Activated CD4-positive, CD25-positive, alpha-beta regulatory T cell (primary cell): ENCODE measurements at regions not wholly inside any gene's neighbourhood (a gene's known extent, or its start where the extent isn't known, plus 50 kb on each side); places are given as distances from the start of the nearest gene placed in this dataset.

Experiments used
- DNase-seq, 4 experiments: peaks; one replicate each; lab custom pipeline; 2025; lab: John Stamatoyannopoulos, UW

GRCh38 chr5:155416765-155417164 lies 403.2 kb downstream of the KIF4B start:
- no peak for DNase-seq

DNA sequence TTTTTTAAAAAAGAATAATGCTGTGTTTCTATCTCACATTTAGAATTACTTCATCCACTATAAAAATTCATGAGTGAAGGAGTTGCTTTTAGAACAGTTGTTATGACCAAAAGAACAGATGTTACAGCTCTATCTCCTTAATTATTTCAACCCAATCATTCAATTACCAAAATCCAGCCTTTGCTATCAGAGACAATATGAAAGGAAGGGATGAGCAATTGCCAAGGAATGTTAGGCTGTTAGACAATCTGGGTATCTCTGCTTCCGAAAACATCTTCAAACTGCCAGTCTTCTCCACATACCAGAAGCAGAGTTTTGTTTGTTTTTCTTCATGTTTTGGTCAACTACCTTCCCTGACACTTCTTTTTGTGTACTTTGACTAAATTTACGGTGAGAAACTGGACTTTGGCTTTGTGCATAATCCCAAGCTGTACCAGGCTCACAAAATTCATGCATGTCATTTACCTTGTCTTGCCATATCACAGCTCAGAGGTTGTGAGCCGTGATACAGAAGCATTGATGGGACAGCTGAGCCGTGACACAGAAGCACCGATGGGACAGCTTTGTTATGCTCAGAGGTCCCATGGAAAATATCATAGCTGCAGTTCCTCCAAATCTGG lies 405.5 kb downstream of the KIF4B start:
- no peak for DNase-seq

DNA sequence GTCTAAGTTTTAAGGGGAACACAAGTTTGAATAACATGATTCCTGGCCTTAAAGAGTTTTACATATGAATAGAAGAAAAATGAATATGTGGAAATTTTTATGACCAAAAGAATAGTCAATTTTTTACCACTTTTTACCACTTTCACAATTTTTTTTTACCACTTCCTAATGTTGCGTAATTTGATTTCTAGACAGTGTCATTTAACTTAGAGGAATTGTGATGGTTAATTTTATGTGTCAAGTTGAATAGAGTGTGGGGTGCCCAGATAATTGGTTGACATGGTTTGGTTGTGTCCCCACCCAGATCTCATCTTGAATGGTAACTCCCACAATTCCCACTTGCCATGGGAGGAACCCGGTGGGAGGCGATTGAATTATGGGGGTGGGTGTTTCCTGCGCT lies 416.6 kb downstream of the KIF4B start:
- no peak for DNase-seq

GRCh38 chr5:155434267-155434666 lies 420.7 kb downstream of the KIF4B start:
- DNase-seq: no peak

DNA sequence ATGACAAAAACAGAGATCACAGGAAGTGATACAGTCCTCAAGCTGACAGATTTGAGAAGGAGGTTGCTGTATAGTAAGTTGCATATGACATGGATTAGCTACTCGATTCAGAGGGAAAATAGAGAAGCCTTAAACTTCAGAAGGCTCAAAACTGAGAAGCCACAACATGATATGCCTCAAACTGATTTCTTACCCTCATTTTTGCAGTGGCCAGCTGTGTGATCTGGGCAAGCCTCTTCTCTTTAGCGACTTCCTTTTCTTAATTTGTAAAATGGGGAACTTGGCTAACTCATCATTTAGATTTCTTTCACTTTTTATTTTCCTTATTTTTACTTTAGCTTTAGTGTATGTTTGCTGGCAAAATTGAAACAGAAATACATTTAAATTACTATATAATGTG lies 421.1 kb downstream of the KIF4B start:
- no peak for DNase-seq

GRCh38 chr5:155441849-155442248 lies 428.3 kb downstream of the KIF4B start:
- no peak for DNase-seq

DNA sequence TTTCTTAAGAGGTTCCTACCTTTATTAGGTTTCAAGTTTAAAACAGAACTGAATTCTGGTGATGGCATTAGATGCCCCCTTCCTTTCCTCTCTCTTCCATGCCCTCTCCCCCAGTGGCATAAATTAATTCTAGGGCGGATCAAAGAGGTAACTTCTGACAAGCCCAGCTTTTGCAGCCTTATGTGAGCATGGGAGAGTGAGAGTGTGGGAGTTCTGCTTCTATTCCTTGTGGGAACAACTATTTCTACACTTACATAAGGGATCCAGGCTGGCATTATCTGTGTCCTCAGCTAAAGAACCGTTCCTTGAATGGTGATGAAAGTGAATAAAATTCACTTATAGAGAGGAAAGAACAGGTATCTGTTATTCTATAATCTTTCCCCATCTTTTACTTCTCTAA lies 437.6 kb downstream of the KIF4B start:
- DNase-seq: no peak

- DNase-seq: no peak
Measured at GRCh38 chr5:155455791-155456514, 442.4 kb downstream of the KIF4B start.

GRCh38 chr5:155459889-155460500 lies 446.4 kb downstream of the KIF4B start:
- DNase-seq: no peak

GRCh38 chr5:155460501-155460931 lies 447.0 kb downstream of the KIF4B start:
- no peak for DNase-seq

DNA sequence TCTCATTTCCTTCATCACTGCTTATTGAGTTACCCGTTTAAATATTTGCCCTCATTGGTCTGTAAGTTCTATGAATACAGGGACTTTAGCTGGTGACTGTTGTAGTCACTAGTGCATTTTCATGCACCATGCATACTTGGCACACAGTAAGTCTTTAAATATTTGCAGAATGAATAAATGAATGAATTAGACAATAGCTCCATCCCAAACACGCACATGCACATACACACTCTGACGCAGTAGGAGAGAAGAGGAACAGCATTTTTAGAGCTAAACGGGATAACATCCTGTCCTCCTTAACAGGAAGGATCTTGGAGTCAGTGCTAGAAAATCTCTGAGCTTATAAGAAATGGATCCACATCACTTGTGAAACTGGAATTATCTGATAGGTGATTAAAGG lies 447.7 kb downstream of the KIF4B start:
- DNase-seq: no peak

- DNase-seq: no peak
Measured at GRCh38 chr5:155466851-155467250, 453.3 kb downstream of the KIF4B start.

DNA sequence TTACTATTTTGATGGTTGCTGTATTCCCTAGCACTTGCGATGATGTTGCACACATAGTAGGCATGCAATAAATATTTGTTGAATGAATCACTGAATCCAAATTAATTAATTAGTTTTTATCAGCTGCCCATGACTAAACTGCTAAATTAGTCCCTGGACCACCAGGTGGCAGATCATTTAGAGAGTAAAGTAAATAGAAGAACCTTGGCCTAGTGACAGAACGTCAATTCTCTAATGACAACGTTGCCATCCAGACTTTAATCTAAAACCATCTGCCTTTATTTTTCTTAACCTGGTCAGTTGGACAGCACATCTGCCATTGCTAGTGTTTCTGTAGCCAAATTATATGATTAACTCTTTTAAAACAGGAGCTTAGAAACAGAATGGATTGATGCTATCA lies 457.5 kb downstream of the KIF4B start:
- no peak for DNase-seq

DNA sequence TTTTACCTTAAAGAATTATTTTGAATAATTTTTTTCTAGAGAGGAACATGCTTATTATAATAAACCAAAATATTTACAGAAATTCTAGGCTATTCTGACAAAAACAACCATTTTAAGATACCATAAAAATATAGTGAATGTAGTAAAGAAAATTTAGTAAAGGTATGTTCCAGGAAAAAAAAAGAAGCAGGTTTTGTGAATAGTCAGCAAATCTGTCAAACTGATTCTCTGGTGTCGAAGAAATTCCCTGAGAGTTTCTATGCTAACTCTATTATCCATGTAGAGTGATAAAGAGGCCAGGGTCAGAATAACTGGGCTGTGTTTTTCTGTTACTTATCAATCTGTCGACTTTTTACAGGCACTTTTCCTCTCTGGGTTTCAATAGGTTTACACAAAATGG lies 459.2 kb downstream of the KIF4B start:
- no peak for DNase-seq

GRCh38 chr5:155475318-155475717 lies 461.8 kb downstream of the KIF4B start:
- DNase-seq: no peak

GRCh38 chr5:155480731-155481131 lies 467.2 kb downstream of the KIF4B start:
- no peak for DNase-seq

GRCh38 chr5:155481182-155481581 lies 467.6 kb downstream of the KIF4B start:
- DNase-seq: no peak

- DNase-seq: no peak
Measured at GRCh38 chr5:155482428-155482827, 468.9 kb downstream of the KIF4B start.

DNA sequence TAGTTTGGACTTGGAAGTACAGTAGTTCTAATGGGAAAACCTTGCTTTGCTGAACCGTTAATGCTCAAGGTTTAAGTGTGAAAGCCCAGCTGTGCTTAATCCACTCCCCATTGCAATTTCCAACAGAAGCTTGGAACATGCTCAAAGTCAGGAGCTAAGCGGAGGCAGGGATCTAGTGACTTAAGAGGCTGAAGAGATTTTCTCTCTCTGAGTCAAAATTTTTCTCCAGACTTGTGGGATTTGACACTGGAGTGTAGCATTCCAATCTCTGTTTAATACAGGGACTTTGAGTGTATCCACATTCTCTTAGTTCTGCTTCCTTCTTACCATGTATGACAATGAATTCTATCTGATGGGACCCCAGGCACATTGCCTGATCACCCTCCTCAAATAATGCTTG lies 471.8 kb downstream of the KIF4B start:
- DNase-seq: no peak

DNA sequence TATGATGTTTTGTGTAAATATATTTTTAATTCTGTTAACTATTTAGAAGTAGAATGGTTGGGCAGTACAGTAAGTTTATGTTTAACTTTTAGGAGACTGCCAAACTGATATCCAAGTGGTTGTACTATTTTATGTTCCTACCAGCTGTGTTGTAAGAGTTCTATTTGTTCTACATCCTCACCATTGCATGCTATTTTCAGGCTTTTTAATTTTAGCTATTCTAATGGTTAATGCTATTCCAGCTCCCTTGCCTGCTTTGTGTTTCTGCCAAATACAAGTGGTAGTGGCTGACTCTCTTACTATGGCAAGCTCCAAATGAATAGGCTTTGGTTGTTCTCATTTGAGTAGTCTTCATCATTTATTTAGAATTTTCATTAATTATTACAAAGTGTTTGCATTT lies 476.4 kb downstream of the KIF4B start:
- no peak for DNase-seq

DNA sequence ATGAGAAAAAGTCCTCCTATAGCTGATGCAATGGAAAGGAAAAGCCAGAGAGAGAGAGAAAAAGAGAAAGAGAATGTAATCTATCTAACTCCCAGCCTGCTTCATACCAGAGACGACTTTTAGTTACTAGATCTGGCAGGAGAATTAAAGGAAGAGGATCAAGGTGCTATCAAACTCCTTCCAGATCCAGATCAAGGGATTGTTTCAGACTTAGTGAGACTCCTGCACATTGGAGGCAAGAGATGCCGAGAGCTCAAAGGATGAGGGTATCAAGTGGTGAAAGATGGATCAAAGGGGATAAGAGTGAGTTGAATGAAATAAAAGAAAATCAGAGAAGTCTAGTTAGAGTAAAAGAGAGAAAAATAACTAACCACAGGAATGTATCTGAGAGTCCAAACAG lies 478.6 kb downstream of the KIF4B start:
- DNase-seq: no peak

DNA sequence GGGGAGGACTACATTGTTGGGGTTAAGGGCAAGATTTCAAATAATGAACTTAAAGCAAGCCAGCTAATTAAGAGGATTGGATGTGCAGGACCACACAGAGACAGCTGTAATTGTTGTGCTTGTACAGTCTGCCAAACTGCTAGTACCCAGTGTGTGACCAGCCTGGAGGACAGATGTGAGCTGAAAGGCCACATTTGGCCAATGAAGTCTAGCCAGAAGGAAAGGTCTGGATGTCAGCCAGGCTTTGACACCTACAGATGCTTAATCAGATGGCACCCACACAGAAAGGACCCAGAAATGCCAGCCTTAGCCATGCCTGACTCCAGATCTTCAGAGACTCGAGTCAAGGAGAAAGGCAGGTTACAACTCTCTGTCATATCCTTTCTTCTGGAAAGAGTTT lies 491.1 kb downstream of the KIF4B start:
- DNase-seq: no peak

- no peak for DNase-seq
Measured at GRCh38 chr5:155507363-155507762, 493.8 kb downstream of the KIF4B start.

DNA sequence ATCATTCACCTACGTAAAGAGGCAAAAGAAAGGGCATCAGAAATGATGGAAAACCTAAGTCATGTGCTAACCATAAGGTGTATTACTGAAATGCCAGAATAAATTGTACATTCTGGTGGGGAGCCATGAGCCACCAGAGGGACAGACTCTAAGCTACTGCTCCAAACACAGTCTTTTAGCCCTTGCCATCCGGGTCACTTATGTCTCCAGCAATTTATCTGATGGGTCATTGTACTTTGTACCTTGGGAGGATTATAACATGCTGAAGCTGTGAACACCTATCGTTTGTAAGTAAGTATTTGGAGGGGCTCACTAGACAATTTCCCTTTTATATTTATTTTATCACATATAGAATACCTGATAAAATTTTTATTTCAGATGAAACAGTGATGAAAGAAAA lies 495.1 kb downstream of the KIF4B start:
- DNase-seq: no peak
